ENCODE measurements at regions not wholly inside any gene's neighbourhood (a gene's known extent, or its start where the extent isn't known, plus 50 kb on each side); places are given as distances from the start of the nearest gene placed in this dataset.
"Not testable (repeated sequence)": the region's sequence is repeated elsewhere in the genome, so short reads cannot be mapped to it uniquely, and the experiment has no call there.

- not testable (repeated sequence) for TF ChIP-seq CTCF, POLR2A, EP300 (IDR thresholded peaks at IDR 0.05)
Observed at GRCh38 chr7:86987358-86987757, 72.1 kb downstream of the ELAPOR2 start.
